GM19043 (cell line): ENCODE measurements at regions not wholly inside any gene's neighbourhood (a gene's known extent, or its start where the extent isn't known, plus 50 kb on each side); places are given as distances from the start of the nearest gene placed in this dataset.

Source experiments
- ATAC-seq: cut with Tn5 transposase; IDR thresholded peaks from one replicate; pipeline ENCODE4 v1.9.1; 2021; ENCODE audit warnings: low read depth; ENCODE audit not compliant: unreplicated experiment

DNA sequence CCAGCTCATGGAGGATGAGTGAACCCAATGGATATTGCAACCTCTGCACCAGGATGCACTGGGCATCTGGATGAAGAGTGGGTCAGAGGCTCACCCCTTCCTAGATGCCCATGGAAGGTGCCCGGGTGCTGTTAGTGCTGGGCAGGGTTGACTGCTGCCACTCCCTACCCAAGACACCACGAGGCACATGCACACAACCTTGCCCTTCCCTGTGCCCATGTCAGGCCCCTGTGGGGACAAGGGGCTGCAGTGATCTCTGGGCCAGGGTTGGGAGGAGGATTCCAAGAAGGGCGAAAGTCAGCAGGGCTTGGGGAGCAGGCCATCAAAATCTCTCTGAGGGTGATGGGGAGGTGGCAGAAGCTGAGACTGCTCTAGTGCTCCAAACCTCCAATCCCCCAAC, 309.7 kb upstream of the ST6GAL2 start:
- no peak for ATAC-seq

DNA sequence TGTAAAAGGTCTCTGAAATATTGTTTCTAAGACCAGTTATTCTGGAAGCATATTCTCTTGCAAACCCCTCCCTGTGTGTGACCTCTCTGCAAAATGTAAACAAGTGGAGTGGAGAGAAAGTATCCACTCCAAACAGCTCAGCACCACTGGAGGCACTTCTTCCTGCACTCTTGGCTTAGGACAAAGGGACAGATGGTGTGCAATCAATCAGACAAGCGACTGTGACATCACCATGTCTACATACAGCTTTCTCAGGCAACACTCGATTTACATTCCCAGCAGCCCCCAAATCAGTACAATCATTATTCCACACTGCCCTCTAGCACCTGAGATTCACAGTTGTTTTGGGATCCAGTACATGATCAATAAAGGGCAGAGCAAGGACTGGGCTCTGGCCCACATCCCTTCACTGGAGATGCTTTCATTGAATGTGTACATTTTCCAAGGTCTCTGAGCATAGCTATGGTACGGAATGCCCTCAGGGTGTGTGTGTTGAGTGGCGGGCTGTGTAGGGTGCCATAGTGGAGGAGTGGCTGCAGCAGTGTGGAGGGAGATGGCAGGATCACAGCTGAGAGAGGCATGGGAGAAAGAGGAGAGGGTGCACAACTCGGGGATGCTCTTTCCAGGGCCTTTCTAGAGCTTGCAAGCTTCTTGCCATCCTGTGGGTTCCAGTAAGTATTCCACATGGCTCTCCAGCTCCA, 311.8 kb upstream of the ST6GAL2 start:
- no peak for ATAC-seq

DNA sequence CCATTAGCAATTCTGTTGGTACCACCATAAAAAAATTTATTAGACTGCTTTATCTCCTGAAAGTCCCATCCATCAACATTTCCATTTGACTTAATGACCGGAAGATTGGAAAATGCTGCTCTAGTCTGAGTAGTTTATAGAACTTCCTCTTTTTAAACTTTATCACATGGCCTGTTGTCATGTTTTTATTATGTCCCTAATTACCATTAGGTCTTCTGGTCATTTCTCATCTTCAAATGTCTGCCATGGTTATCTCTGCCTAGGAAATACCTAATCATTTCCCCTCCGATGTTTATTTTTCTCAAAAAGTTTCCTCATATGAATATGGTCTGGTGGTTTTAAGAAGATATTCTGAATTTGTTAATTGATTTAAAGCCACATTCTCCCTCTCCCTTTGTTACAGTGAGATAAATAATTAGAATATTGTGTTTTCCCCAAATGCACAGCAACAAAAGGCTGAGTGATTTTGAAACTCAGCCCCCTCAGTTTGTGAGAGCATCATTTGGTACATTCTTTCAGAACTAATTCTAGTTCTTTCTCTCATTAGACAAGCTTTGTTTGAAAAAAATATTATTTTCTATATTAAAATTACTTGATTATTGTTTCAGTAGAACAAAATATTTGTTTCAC, 317.1 kb upstream of the ST6GAL2 start:
- no peak for ATAC-seq

DNA sequence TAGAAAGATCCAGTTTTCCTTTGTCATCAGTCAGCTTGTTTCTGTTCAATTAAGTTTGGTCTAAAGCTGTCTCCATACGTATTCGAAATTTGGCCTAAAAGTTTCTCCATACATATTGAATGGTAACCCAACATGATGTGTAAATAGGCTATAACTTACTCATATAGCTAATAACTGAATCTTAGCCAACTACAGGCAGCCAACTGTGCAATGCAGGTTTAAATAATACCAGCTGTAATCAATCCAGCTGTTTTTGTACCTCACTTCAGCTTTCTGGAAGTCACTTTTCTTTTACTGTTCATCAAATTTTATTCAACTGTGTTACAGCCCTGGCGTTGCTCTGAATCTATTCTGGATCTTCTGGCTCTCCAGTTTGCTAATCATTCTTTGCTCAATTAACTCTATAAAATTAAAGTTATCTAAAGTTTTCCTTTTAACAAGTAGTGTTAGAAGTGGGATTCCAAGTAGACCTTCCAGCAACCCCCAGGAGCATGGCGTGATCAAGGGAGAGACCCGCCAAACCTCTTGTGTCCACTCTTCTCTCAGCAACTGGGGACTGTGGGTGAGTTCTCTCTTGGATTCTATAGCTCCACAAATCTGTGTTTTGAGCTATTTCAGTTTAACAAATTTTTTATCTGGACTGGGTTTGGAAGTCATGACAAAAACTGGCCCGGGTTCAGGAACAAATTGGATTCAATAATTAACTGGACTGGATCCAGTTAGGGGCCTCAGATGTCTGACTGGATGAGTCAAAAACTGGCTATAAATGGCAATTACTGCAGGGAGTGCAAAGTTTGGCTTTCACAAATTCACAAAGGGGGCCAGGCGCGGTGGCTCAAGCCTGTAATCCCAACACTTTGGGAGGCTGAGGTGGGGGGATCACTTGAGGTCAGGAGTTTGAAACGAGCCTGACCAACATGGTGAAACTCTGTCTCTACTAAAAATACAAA, 329.7 kb upstream of the ST6GAL2 start:
- ATAC-seq, result no peak

DNA sequence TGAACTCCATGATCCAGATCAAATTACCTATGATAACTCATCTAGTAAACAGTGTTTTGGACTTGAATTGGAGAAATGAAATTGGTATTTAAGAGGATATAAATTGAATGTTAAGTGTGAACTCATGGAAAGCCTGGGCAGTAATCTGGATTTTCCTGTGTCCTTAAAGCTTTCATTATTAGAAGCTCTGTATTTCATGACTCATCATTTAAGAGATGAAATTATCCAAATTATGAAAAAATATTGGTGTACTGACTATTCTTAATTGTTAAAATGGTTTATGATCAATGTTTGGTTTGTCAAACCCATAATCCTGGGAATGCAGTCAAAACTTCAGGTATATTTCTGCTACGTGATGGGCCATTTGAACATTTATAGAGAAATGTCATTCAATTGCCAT, 332.2 kb upstream of the ST6GAL2 start:
- ATAC-seq, result no peak

DNA sequence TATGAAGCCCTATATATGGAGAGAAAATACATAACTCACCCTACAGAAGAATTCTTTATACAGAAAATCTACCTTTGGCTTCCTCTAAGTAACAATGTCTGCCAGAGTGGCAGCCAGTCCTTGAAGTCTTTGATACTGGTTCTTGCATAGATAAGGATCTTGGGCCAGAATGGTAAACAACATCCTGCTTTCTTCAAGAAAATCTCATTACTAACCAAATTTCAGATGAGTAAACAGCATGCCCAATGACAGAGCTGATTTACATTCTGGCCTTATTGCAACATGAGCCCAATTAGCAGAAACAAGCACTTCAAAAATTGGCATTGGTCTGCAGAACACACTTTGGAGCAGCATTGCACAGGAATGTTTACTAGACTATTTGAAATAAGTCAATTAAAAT, 336.5 kb upstream of the ST6GAL2 start:
- no peak for ATAC-seq

DNA sequence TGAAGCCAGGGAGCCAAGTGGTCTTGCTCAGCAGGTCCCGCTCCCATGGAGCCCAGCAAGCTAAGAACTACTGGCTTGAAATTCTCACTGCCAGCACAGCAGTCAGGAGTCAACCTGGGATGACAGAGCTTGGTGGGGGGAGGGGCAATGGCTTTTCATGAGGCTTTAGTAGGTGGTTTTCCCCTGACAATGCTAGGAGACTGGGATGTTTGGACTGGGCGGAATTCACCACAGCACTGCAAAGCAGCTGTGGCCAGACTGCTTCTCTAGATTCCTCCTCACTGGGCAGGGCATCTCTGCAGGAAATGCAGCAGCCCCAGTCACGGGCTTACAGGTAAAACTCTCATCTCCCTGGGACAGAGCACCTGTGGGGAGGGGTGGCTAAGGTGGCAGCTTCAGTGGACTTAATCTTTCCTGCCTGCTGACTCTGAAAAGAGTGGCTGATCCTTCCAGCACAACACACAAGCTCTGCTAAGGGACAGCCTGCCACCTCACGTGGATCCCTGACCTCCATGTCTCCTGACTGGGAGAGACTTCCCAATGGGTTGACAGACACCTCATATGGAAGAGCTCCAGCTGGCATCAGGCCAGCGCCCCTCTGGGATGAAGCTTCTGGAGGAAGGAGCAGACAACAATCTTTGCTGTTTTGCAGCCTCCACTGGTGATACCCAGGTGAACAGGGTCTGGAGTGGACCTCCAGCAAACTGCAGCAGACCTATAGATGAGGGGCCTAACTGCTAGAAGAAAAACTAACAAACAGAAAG, 349.7 kb upstream of the ST6GAL2 start:
- ATAC-seq, result no peak

DNA sequence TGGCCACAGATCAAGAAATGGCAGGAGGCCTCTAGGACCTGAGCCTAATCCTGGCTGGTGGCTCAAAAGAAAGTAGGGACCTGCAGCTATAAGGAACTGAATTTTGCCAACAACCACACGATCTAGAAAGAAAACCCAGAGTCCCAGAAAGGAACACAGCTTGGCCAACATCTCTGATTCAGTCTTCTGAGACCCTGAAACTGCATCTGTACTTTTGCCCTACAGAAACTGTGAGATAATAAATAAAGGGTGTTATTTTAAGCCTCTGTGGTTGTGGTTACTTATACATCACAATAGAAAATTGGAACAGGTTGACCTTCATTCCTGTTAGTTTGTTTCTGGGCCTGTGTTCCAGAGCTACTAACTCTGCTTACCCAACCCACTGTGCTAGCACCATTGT, 356.8 kb upstream of the ST6GAL2 start:
- no peak for ATAC-seq

DNA sequence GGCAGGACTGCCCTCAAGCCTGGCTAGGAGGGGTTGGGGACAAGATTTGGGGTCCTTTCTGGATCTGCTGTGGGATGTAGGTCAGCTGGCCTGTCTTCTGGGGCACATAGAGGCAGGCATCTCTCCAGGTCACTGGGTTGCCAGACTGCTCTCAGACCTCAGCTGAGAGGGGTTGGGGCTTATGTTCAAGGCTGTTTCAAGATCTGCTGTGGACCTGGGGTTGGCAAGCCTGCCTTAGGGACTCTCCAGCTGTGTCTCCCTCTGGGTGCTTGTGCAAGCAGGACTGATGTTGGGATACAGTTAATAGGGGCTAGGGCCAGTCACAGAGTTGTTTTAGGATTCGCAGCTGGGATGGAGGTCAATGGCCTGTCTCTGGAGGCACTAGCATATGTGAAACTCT, 363.0 kb upstream of the ST6GAL2 start:
- no peak for ATAC-seq

DNA sequence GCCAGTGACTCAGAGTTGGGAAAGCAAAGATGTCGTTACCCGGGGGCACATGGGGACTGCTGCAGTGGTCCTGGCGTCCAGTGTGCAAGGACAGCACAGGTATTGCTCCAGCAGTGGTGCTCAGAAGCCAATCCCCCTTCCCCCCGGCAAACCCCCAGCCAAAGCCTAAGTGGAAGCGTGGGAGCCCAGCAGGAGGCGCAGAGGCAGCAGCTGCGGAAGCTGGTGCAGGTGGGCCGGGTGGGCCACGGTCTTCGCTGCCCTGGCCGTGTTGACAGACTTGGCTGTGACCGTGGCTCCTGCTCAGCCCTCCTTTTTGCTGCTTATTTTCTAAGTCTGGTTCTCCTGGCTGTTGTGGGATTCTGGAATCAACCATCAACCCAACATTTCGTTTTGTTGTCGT, 369.8 kb upstream of the ST6GAL2 start:
- no peak for ATAC-seq

DNA sequence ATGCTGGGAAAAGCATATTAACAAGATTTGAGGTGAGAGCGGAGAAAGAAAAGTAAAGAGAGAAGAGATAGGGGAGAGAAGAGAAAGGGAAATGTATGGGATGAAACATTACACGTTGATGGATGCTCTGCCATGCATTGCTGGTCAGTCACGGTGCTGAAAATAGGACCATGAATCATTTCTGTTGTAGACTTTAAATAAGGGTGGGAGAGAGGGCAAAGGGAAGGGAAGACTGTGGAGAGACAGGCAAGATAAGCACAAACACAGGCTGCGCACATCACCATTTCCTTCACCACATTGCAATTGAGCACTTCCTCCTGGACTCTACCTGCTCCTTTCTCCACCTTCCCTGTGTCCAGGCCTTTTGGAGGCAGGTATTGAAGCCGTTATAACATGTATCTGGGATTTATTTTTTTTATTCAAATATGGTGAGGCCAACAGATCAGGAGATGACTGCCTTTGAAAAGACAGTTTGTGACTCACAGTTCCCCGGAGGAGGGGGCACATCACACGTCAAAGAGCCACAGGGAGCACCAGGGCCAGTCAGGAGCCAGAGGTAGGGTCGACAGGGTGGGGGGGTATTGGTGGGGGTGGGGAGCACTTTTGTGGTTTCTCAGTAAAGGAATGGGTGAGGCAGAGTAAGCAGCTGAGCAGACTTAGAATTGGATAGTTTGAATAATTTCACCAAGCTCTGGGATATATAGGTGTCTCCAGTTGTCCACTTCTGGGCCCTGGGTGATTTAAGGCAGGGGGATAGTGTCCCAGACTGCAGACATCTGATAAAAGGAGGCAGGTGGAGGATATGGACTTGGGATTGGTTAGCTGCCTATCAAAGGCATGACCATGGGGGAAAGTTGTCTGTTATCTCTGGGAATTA, 372.8 kb upstream of the ST6GAL2 start:
- ATAC-seq, result no peak

DNA sequence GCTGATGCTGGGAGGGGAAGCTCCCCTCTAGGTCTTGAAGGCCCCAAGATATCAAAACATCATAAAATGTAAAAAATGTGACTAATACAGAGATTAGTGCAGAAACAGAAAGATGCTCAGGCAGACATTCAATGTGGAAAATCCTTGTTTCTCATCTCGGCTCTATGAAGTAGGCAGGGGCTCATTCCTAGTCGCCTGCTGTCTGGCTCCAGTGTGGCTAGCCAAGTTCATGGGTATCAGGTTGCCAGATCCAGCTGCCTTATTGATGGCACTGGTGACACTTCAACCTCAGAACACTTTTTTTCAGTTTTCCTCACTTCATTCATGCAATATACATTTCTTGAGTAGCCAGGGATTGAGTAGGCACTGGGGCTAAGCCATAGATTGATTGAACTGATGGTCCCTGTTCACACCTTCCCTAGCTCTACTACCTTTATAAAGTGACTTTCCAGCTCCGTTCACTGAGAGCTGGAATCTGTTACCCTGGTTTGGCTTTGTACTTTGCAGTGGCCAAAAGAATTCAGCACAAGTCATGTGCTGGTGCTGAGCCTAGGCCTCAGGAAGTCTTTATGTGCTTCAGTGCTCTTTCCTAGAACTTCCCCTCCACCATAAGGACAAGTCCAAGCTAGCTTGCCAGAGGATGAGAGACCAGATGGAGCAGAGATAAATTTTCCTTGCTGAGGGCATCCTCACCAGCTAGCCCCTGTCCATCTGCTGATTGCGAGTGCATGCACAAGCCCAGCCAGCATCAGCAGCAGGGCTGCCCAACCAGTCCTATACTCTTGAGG, 373.6 kb upstream of the ST6GAL2 start:
- ATAC-seq, result no peak

DNA sequence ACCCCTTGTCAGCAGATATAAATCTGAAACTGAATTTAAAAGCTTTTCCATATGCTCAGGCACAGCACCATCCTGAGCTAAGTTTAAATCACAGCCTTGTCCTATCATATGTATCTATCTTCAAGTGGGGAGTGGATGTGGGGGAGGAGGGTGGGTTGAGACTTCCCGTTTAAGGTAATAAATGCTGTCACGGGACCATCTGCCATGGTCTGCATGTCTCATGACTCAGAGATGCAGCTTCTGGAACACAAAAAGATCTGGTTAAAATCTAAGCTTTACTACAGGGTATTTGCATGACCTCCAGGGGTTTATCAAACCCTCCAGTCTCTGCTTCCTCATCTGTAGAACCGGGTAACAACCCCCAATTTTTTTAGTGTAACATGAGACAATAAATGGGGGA, 377.7 kb upstream of the ST6GAL2 start:
- no peak for ATAC-seq

DNA sequence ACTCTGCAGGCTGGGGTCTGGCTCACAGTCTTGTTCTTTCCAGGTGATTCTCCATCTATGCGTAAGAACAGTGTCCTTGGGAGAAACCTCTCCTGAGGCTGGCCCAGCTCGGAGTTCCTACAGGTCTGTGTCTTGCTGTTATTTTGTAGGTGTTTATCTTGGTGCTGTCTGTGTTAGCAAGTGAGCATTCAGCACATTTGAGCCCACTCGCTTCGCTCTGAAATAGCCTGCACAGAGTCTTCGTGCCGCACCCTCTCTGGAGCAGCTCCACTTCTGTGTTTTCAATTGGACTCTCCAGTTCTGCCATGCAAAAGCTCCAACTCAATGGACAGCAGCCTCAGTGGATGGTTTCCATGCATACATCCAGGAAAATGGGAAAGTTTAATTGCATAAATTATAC, 378.2 kb upstream of the ST6GAL2 start:
- no peak for ATAC-seq

DNA sequence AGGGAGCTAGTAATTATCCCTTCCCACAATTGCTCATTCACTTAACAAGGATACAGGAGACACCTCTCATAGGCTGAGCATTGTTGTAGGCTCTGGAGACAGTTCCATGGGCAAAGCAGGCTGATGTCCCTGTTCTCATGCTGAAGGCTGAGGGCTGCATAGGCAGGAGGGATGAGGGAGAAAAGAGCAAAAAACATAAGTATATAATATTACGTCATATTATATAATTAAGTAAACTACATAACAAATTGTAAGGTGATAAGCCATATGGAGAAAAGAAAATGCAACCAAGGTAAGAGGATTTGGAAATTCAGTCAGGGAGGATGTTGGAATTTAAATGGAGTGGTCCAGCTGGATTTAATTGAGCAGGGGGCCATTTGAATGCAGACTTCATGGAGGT, 380.6 kb upstream of the ST6GAL2 start:
- ATAC-seq, result no peak

DNA sequence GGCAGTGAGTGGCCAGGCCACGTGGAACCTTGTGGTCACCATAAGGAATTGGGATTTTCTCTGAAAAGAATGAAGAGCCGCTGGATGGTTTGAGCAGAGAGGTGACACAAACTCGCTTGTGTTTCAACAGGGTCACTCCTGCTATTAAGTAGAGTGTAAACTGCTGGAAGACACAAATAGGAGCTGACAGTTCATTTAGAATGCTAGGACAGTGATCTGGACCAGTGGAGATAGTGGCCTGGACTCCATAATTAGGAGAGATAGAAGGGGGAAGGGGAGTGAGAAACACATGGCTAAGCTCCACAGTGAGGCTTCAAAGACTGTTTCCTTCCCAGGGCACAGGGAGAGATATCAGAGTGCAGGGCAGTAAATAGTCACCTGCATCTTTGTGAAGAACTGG, 381.1 kb upstream of the ST6GAL2 start:
- ATAC-seq, result no peak

DNA sequence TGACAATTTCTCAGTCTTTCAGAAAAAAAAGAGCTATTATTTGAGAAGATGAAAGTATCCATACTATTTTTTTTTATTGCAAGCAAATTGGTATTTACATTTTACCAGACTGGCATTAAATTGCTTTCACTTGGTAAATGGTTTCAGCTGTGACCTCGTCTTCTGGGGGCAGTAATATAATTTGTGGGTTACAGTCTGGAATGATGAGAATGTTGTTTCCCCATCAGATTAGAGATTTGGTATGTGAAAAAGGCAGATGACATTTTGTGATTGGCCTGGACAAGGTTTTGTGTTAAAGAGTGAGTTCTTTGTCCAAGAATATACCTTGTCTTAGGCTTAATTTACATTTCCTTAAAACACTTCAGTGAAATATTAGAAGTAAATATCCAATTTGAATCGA, 390.1 kb upstream of the ST6GAL2 start:
- ATAC-seq, result no peak

DNA sequence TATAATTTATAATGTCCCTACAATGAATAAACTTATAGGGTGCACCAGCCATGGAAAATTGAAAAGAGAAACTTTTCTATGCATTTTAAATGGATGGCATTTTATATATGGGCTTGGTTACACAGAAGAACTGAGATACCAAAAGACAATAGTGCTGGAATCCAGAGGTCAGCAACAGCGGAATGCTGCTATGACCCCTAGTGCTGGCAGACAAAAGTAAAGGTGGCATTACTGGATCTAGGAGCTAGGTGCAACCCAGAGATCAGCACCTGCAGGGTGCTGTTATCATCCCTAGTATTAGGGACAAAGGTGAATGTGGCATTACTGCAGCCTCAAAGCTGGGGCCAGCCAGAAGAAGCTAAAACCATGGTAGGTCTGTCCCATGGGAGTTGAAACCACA, 392.7 kb upstream of the ST6GAL2 start:
- ATAC-seq, result no peak

DNA sequence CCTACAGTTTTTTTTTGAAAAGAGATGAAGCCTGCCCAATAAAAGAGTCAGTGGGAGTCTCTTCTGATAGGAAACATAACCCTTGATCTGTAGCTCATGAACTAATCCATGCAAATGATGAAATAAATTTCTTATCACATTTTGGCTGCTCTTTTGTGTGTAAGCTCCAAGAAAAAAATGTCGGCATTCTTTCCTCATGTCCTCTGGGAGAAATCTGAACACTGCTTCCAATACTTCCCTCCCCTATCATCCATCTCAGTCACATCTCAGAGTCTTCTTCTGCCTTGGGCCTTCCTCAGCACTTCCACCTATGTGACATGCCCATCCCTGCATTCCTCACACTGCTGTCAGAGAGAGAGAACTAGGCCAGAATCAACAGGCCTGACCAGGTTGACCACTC, 395.7 kb upstream of the ST6GAL2 start:
- no peak for ATAC-seq
